Smooth muscle cell (in vitro differentiated cells): ENCODE measurements at regions not wholly inside any gene's neighbourhood (a gene's known extent, or its start where the extent isn't known, plus 50 kb on each side); places are given as distances from the start of the nearest gene placed in this dataset.

Experiments used
- DNase-seq: peaks from one replicate; lab custom pipeline; 2025; ENCODE audit not compliant: unreplicated experiment; lab: John Stamatoyannopoulos, UW
- H2AFZ ChIP-seq: fragments of 200-600 bp; sonication (generic); 2 replicates; pipeline ENCODE4 v1.6.0; 2016; ENCODE audit warnings: antibody characterized with exemption, low read depth, mild to moderate bottlenecking
- H3F3A ChIP-seq: fragments of 200-600 bp; sonication (generic); 2 replicates; pipeline ENCODE4 v1.6.0; 2017; ENCODE audit warnings: antibody characterized with exemption, low read depth
- H3K27ac ChIP-seq: fragments of 200-600 bp; sonication (generic); 2 replicates; pipeline ENCODE4 v1.5.1; 2016; ENCODE audit warnings: low read depth, mild to moderate bottlenecking
- H3K27me3 ChIP-seq: fragments of 200-600 bp; sonication (generic); 2 replicates; pipeline ENCODE4 v1.6.1; 2016; ENCODE audit warnings: low read depth, mild to moderate bottlenecking
- H3K36me3 ChIP-seq: fragments of 200-600 bp; sonication (generic); 2 replicates; pipeline ENCODE4 v1.5.1; 2016; ENCODE audit warnings: low read depth
- H3K4me1 ChIP-seq: fragments of 200-600 bp; sonication (generic); 2 replicates; pipeline ENCODE4 v1.5.1; 2016; ENCODE audit warnings: low read depth
- H3K4me2 ChIP-seq: fragments of 200-600 bp; sonication (generic); 2 replicates; pipeline ENCODE4 v1.6.0; 2016; ENCODE audit warnings: mild to moderate bottlenecking
- H3K4me3 ChIP-seq: fragments of 200-600 bp; sonication (generic); 2 replicates; pipeline ENCODE4 v1.5.1; 2016; ENCODE audit warnings: mild to moderate bottlenecking
- H3K79me2 ChIP-seq: fragments of 200-600 bp; sonication (generic); 2 replicates; pipeline ENCODE4 v1.6.0; 2016; ENCODE audit warnings: low read depth, mild to moderate bottlenecking
- H3K9ac ChIP-seq: fragments of 200-600 bp; sonication (generic); 2 replicates; pipeline ENCODE4 v1.6.0; 2016; ENCODE audit warnings: low read depth
- H3K9me3 ChIP-seq: fragments of 200-600 bp; sonication (generic); replicated peaks from 2 replicates; pipeline ENCODE4 v1.5.1; 2016; ENCODE audit warnings: low read depth
- H4K20me1 ChIP-seq: fragments of 200-600 bp; sonication (generic); 2 replicates; pipeline ENCODE4 v1.6.0; 2016; ENCODE audit warnings: low read depth
- WGBS: methylation state at CpG from one replicate; pipeline ENCODE4 v1.1.7; 2016; ENCODE audit warnings: low lambda C conversion rate; 5-methylcytosine and 5-hydroxymethylcytosine counted together
- TF ChIP-seq, protein P1 (sequence below): fragments of 200-600 bp; sonication (generic); IDR thresholded peaks from 2 replicates; pipeline ENCODE4 v1.5.1; 2017; ENCODE audit warnings: borderline replicate concordance, mild to moderate bottlenecking, antibody characterized with exemption; ENCODE audit not compliant: insufficient read depth, poor library complexity, severe bottlenecking

DNA sequence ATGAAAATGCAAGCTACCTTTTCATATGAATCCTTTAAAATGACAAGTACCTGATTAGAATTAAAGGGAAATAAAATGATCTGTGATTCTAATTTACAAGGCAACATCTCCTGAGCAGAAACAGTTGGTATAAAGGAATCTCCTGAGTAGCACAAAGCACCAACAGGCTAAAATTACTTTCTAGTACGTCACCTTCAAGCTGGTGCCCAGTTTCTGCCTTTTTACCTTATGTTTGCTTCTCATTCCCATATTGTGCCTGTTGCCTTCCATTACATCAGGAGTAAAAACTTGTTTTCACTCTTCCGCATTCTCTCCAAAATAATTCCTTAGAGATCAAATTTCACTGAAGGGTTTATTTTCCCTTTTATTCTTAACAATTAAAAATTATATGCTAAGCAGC is 587.1 kb upstream of the KCND2 start:
- Histone ChIP-seq H2AFZ (no peak overlapping the region), H3F3A (no peaks in the 10 kb centered on the region), H3K9ac (no peak overlapping the region), H3K27ac (no peak overlapping the region), H3K4me3 (no peak overlapping the region), H4K20me1 (no peaks in the 10 kb centered on the region), H3K27me3 (no peaks in the 10 kb centered on the region), H3K36me3 (no peaks in the 10 kb centered on the region), H3K4me2 (no peak overlapping the region), H3K4me1 (no peaks in the 10 kb centered on the region), H3K9me3 (no peaks in the 10 kb centered on the region), H3K79me2 (no peaks in the 10 kb centered on the region)
- DNase-seq = no peak
- 91% methylated on average over 2 of the region's 2 CpGs for WGBS
- TF ChIP-seq, protein P1, sequence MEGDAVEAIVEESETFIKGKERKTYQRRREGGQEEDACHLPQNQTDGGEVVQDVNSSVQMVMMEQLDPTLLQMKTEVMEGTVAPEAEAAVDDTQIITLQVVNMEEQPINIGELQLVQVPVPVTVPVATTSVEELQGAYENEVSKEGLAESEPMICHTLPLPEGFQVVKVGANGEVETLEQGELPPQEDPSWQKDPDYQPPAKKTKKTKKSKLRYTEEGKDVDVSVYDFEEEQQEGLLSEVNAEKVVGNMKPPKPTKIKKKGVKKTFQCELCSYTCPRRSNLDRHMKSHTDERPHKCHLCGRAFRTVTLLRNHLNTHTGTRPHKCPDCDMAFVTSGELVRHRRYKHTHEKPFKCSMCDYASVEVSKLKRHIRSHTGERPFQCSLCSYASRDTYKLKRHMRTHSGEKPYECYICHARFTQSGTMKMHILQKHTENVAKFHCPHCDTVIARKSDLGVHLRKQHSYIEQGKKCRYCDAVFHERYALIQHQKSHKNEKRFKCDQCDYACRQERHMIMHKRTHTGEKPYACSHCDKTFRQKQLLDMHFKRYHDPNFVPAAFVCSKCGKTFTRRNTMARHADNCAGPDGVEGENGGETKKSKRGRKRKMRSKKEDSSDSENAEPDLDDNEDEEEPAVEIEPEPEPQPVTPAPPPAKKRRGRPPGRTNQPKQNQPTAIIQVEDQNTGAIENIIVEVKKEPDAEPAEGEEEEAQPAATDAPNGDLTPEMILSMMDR = no peak

DNA sequence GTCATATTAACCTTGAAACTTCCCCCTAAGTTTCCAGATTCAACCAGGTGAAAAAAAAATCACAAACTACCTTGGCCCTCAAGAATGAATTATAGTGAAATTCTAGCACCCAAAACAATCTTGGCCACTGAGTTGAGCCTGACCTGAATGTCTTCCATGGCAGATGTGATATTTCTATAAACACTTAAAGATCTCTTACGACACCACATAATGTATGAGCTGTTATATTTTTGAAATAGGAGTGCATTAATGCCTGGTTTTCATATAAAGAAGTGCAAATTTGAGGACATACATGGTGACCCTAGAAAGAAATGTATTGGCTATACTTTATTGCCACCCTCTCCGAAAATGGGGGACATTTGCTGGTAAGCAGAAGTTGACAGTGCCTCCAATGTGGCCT is 584.1 kb upstream of the KCND2 start:
- Histone ChIP-seq H4K20me1 (no peaks in the 10 kb centered on the region), H3K4me2 (no peak overlapping the region), H3K4me3 (no peak overlapping the region), H3K9me3 (no peaks in the 10 kb centered on the region), H2AFZ (no peak overlapping the region), H3K4me1 (no peaks in the 10 kb centered on the region), H3K27me3 (no peaks in the 10 kb centered on the region), H3K27ac (no peak overlapping the region), H3K9ac (no peak overlapping the region), H3F3A (no peaks in the 10 kb centered on the region), H3K36me3 (no peaks in the 10 kb centered on the region), H3K79me2 (no peaks in the 10 kb centered on the region)
- TF ChIP-seq, protein P1 = no peak
- 92% methylated on average over 2 of the region's 2 CpGs for WGBS
- DNase-seq = no peak

DNA sequence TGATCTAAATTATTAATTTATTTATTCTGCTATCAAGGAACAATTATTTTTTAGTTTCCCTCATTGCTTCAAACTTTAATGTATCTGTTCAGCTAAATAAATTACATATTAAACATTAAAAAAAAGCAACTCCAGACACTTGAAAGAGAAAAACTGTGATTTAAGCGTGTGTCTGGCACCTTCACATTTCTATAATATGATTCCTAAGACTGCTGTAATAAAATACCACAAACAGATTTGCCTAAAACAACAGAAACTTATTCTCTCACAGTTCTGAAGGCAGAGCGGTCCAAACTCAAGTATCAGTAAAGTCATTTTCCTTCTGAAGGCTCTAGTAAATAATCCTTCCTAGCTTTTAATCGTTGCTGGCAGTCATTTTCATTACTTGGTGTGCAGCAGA is 580.4 kb upstream of the KCND2 start:
- WGBS = 84% methylated on average over 3 of the region's 3 CpGs
- Histone ChIP-seq H3K27ac (no peak overlapping the region), H3K9ac (no peak overlapping the region), H2AFZ (peak overlapping the region; percentile 38), H3K4me3 (no peak overlapping the region), H3K79me2 (no peaks in the 10 kb centered on the region), H4K20me1 (no peaks in the 10 kb centered on the region), H3K36me3 (no peaks in the 10 kb centered on the region), H3F3A (no peaks in the 10 kb centered on the region), H3K4me2 (no peak overlapping the region), H3K9me3 (no peaks in the 10 kb centered on the region), H3K27me3 (no peaks in the 10 kb centered on the region), H3K4me1 (no peaks in the 10 kb centered on the region)
- DNase-seq = no peak
- TF ChIP-seq, protein P1 = no peak

DNA sequence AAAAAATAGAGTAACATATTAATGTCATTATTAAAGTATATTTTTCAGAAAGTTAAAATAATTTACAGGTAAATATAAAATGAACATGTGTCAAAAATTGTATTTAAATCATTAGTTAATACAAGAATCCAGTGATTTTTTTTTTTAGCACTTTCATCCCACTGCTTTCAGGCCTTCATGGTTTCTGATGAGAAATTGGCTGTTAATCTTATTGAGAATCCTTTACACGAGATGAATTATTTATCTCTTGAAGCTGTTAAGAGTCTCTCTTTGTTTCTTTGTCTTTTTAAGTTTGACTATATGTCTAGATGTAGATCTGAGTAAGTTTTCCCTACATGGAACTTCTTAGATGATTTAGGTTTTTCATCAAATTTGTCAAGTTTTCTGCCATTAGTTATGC is 578.5 kb upstream of the KCND2 start:
- Histone ChIP-seq H3K4me2 (no peak overlapping the region), H3K4me1 (no peaks in the 10 kb centered on the region), H3K4me3 (no peak overlapping the region), H3K9ac (no peak overlapping the region), H3F3A (no peaks in the 10 kb centered on the region), H4K20me1 (no peaks in the 10 kb centered on the region), H2AFZ (no peak overlapping the region), H3K9me3 (no peaks in the 10 kb centered on the region), H3K27ac (no peak overlapping the region), H3K79me2 (no peaks in the 10 kb centered on the region), H3K36me3 (no peaks in the 10 kb centered on the region), H3K27me3 (no peaks in the 10 kb centered on the region)
- TF ChIP-seq, protein P1 = no peak
- WGBS = 80% methylated on average over 1 of the region's 1 CpG
- no peak for DNase-seq
